Spleen (tissue), 11 donors: ENCODE measurements at regions not wholly inside any gene's neighbourhood (a gene's known extent, or its start where the extent isn't known, plus 50 kb on each side); places are given as distances from the start of the nearest gene placed in this dataset.

Experiments used
- DNase-seq: peaks from one replicate; pipeline ENCODE4 v3.0.0-alpha.2; 2020
- H3K27ac ChIP-seq, 8 donors: fragments of 200-600 bp; sonication (generic) in 7 of 8; 1 replicate in 4 of 8; 2 replicates in 4 of 8; pipeline versions ENCODE4 v1.5.0 to v1.8.0; 2016 to 2021; ENCODE audit warnings: inconsistent platforms in 4 of 8, mild to moderate bottlenecking in 4 of 8, moderate library complexity in 1 of 8
- H3K27me3 ChIP-seq, 7 donors: fragments of 200-600 bp; sonication (generic) in 6 of 7; replicated peaks in 1 of 7; 1 replicate in 4 of 7; 2 replicates in 3 of 7; pipeline versions ENCODE4 v1.5.0 to v1.8.0; 2016 to 2021; ENCODE audit warnings: inconsistent platforms in 3 of 7, mild to moderate bottlenecking in 1 of 7
- H3K36me3 ChIP-seq, 6 donors: fragments of 200-600 bp; sonication (generic) in 5 of 6; 1 replicate in 4 of 6; 2 replicates in 2 of 6; pipeline versions ENCODE4 v1.5.0 to v1.8.0; 2016 to 2021; ENCODE audit warnings: inconsistent platforms in 2 of 6
- H3K4me1 ChIP-seq, 6 donors: fragments of 200-600 bp; sonication (generic) in 5 of 6; 1 replicate in 3 of 6; 2 replicates in 3 of 6; pipeline versions ENCODE4 v1.5.0 to v1.8.0; 2016 to 2021; ENCODE audit warnings: inconsistent platforms in 3 of 6
- H3K4me3 ChIP-seq, 8 donors: fragments of 200-600 bp; sonication (generic) in 7 of 8; 1 replicate in 4 of 8; 2 replicates in 4 of 8; pipeline versions ENCODE4 v1.5.0 to v1.8.0; 2016 to 2021; ENCODE audit warnings: inconsistent platforms in 4 of 8, mild to moderate bottlenecking in 4 of 8, moderate library complexity in 2 of 8
- H3K9me3 ChIP-seq, 8 donors: fragments of 200-600 bp; sonication (generic) in 7 of 8; 1 replicate in 4 of 8; 2 replicates in 4 of 8; pipeline versions ENCODE4 v1.5.0 to v1.8.0; 2016 to 2021; ENCODE audit warnings: inconsistent platforms in 4 of 8
- CTCF ChIP-seq, 11 experiments: fragments of 200-600 bp in 7 of 11; fragments of 450-650 bp in 4 of 11; sonication (generic) in 4 of 11; IDR thresholded peaks in 8 of 11; conservative IDR thresholded peaks in 3 of 11; 1 replicate in 7 of 11; 2 replicates in 4 of 11; pipeline versions ENCODE4 v1.4.0 to v1.8.0; 2016 to 2021; ENCODE audit warnings: antibody characterized with exemption in 11 of 11, inconsistent platforms in 4 of 11, mild to moderate bottlenecking in 1 of 11
- POLR2A ChIP-seq, 3 donors: fragments of 450-650 bp; IDR thresholded peaks; one replicate each; pipeline ENCODE4 v1.5.1; 2017; ENCODE audit warnings: antibody characterized with exemption in 3 of 3, mild to moderate bottlenecking in 1 of 3
- POLR2AphosphoS5 ChIP-seq, 3 donors: sonication (generic); formaldehyde crosslinking; IDR thresholded peaks; one replicate each; pipeline ENCODE4 v1.5.1; 2017; ENCODE audit warnings: antibody characterized with exemption in 3 of 3
- WGBS, 5 donors: extraction: QIAGEN DNeasy Blood & Tissue Kit in 3 of 5; methylation state at CpG; one replicate each; pipeline versions ENCODE4 v1.1.5 to v1.1.7; 2013 to 2018; 5-methylcytosine and 5-hydroxymethylcytosine counted together
- intact Hi-C: fragments of 100-400 bp; cut with DNase I; formaldehyde crosslinking; loops from one replicate; pipeline ENCODE4 v1.15.0; 2023; ENCODE audit warnings: low total_unique reads
- donor health status: healthy with polysubstance abuse.
- donor health status: DM: no; HTN: no; CAD: no; lungs with moderate emphysema.
- donor health status: DM: no; HTN: no; CAD: no.
- donor health status: Bipolar disorder and iron deficiency.
- donor health status: healthy.
- donor health status: DM: no; HTN: no; CAD: no.
- donor health status: DM: yes; HTN: yes; CAD: no.

GRCh38 chr16:66162821-66163220 is 203.7 kb upstream of the CDH5 start:
- TF ChIP-seq CTCF (IDR thresholded peaks at IDR 0.05 in 8 of 11, conservative IDR thresholded peaks at IDR 0.05 in 3 of 11) = no peak
- no peak for TF ChIP-seq POLR2A (IDR thresholded peaks at IDR 0.05)
- no peak for TF ChIP-seq POLR2AphosphoS5 (IDR thresholded peaks at IDR 0.05)
- DNase-seq = no peak
- intact Hi-C loops = no loop called here
- Histone ChIP-seq H3K27me3 (peaks cover 0 to 10% (median 0%) of the 10 kb centered on the region in 7 donors), H3K36me3 (no peaks in the 10 kb centered on the region), H3K4me3 (no peak overlapping the region), H3K27ac (no peak overlapping the region), H3K4me1 (peaks cover 0 to 31% (median 9%) of the 10 kb centered on the region in 6 donors), H3K9me3 (peaks cover 0 to 8% (median 0%) of the 10 kb centered on the region in 8 donors)
- WGBS, 5 donors = 67 to 75% (median 73%) methylated on average over 5 of the region's 5 CpGs

GRCh38 chr16:66161942-66162341 is 204.5 kb upstream of the CDH5 start:
- Histone ChIP-seq H3K4me3 (no peak overlapping the region), H3K4me1 (peaks cover 0 to 30% (median 9%) of the 10 kb centered on the region in 6 donors), H3K36me3 (no peaks in the 10 kb centered on the region), H3K9me3 (peaks cover 0 to 5% (median 0%) of the 10 kb centered on the region in 8 donors), H3K27ac (no peak overlapping the region), H3K27me3 (peaks cover 0 to 10% (median 0%) of the 10 kb centered on the region in 7 donors)
- 85 to 92% (median 91%) methylated on average over 5 to 8 of the region's 8 CpGs for WGBS, 5 donors
- TF ChIP-seq POLR2A (IDR thresholded peaks at IDR 0.05) (no peak), CTCF (IDR thresholded peaks at IDR 0.05 in 8 of 11, conservative IDR thresholded peaks at IDR 0.05 in 3 of 11) (no peak), POLR2AphosphoS5 (IDR thresholded peaks at IDR 0.05) (no peak)
- intact Hi-C loops = no loop called here
- DNase-seq = no peak

GRCh38 chr16:66161269-66161668 is 205.2 kb upstream of the CDH5 start:
- intact Hi-C loops = no loop called here

GRCh38 chr16:66159987-66160386 is 206.5 kb upstream of the CDH5 start:
- WGBS, 5 donors = 29 to 69% (median 60%) methylated on average over 5 of the region's 5 CpGs
- TF ChIP-seq POLR2A (IDR thresholded peaks at IDR 0.05) (no peak), CTCF (IDR thresholded peaks at IDR 0.05 in 8 of 11, conservative IDR thresholded peaks at IDR 0.05 in 3 of 11) (peak in 4 of 11 experiments; percentile 14 to 36 (median 24))
- no peak for DNase-seq
- no peaks in the 10 kb centered on the region for H3K36me3 ChIP-seq
- intact Hi-C loops = no loop called here
- peaks cover 0 to 10% (median 0%) of the 10 kb centered on the region in 7 donors for H3K27me3 ChIP-seq
- peaks cover 0 to 18% (median 5%) of the 10 kb centered on the region in 6 donors for H3K4me1 ChIP-seq
- no peaks in the 10 kb centered on the region for H3K9me3 ChIP-seq
- H3K27ac ChIP-seq = no peak overlapping the region
- no peak overlapping the region for H3K4me3 ChIP-seq

More at GRCh38 chr16:66161269-66161668, 205.2 kb upstream of the CDH5 start:
- no peak overlapping the region for H3K27ac ChIP-seq
- DNase-seq = no peak
- no peaks in the 10 kb centered on the region for H3K9me3 ChIP-seq
- H3K4me3 ChIP-seq = no peak overlapping the region
- peaks cover 0 to 10% (median 0%) of the 10 kb centered on the region in 7 donors for H3K27me3 ChIP-seq
- peaks cover 0 to 25% (median 6%) of the 10 kb centered on the region in 6 donors for H3K4me1 ChIP-seq
- WGBS, 5 donors = 76 to 89% (median 86%) methylated on average over 3 of the region's 3 CpGs
- no peak for TF ChIP-seq POLR2AphosphoS5 (IDR thresholded peaks at IDR 0.05)
- no peak for TF ChIP-seq POLR2A (IDR thresholded peaks at IDR 0.05)
- no peak for TF ChIP-seq CTCF (IDR thresholded peaks at IDR 0.05 in 8 of 11, conservative IDR thresholded peaks at IDR 0.05 in 3 of 11)
- no peaks in the 10 kb centered on the region for H3K36me3 ChIP-seq
